T1000 (cell line): ENCODE measurements at regions not wholly inside any gene's neighbourhood (a gene's known extent, or its start where the extent isn't known, plus 50 kb on each side); places are given as distances from the start of the nearest gene placed in this dataset.

Experiments used
- DNase-seq: peaks from one replicate; lab custom pipeline; 2025; ENCODE audit warnings: mixed read lengths; lab: John Stamatoyannopoulos, UW

DNA sequence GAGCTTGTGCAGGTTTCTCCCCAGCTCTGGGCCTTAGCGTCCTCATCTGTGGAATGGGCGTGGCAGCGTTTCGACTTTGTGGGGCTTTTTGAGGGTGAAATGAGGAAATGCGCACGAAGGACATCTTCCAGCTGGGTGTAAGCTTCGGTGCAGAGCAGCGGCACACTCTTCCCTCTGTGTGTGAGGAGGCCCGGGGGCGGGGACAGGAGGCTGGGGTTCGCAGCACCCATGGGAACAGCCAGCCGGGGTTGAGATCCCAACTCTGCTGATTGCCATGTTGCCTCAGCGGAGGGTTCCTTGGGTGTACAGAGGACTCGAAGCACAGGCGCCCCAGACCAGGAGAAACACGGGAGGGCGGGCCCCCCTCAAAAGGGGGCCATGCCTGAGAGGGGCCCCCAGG is 265.6 kb downstream of the NSG2 start:
- DNase-seq: no peak

DNA sequence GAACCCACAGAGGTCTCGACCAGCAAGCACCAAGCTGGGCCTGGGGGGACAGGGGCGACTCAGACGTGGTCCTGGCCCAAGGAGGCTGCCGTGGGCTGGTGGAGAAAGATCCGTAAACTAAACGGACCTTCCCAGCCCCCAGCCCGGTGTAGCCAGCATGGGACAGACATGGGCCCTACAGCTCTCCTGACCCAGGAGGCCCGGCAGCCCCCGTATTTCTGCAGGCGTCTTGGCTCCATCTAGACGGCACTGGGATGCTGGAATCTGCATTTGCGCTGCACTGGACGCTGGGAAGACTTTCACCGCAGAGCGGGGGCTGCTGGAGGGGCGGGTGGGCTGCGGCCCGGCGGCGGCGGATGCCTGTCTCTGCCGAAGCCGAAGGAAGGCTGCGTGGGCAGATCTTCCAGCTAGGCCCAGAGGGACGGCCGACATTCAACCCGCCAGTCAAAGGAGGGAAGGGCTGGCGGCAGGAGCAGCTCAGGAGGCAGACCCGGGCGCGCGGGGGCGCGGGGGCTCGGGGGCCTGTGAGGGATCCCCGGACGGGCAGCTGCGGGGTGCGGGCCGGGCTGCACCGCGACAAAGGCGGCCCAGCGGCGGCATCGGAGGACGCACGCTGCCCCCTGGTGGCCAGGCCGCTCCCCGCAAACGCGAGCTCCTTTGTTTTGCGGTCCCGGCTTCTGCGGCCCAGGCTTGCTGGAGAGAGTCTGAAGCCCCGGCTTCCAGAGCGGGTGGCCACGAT is 266.2 kb downstream of the NSG2 start:
- peak; percentile 9 for DNase-seq

DNA sequence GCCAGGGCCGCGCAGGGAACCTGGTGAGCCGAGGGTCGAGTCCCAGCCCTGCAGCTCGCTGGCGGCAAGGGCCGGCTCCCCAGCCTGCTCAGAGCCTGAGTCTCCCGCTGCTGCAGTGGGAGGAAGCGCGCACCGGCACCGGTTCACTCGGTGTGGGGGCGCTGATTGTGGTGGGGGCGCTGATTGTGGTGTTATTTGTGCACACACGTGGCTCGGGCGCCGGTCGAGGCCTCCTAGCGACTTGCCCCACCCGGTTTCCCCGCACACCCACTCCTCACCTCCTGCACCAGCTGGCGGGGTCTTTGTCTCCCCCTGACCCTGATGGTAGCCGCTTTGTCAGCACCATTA is 266.7 kb downstream of the NSG2 start:
- DNase-seq: no peak

GRCh38 chr5:174312641-174313040 is 267.1 kb downstream of the NSG2 start:
- no peak for DNase-seq

DNA sequence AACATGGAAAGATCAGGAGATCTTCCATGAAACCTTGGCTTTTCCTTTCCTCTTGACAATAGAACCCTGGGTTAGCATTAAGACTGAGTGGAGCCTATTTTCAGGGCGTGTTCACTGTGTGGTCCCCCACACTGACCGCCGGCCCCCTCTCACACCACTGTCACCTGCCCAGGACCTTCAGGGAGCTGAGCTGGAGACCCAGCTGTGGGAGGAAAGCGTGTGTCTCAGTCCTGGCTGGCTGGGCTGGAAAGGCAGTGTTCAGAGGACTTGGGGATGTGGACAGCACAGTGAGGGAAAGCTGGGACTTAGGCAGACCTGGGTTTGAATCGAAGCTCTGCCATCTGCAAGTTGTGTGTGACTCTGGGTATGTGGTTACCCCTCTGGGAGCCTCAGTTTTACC is 268.1 kb downstream of the NSG2 start:
- DNase-seq: no peak

- no peak for DNase-seq
These were observed 268.8 kb downstream of the NSG2 start for GRCh38 chr5:174314261-174314660.

GRCh38 chr5:174315471-174315870 is 270.0 kb downstream of the NSG2 start:
- DNase-seq: no peak

GRCh38 chr5:174315871-174316270 is 270.4 kb downstream of the NSG2 start:
- no peak for DNase-seq

- no peak for DNase-seq
These were observed 270.8 kb downstream of the NSG2 start for GRCh38 chr5:174316326-174316725.

DNA sequence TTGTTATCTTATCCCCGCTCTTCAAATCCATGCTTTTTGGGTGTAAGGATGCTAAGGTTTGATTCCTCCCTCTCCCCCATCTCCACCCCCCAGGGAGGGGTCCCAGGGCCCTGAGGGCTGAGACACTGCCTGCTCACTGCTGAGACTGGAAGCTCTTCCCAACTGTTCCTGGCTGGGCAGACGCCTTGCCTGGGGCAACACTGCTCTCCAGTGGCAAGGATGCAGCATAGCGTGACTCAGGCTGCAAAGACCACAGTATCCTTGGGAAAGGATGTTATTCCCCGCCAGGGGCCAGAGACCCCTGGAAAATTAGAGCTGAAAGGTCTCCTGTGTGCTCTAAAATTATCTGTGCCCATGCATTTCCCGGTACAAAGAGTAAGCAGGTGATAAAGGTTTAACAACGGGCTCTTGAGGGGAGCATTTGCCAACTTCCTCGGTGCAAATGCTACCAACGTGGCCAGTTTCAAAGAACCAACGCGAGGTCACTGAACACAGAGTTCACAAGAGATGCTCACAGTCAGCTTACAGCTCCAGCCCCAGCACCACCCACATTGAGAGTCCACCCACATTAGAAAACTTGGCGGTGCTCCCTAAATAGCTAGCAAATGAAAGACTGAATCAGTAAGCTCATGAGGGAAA is 271.9 kb downstream of the NSG2 start:
- peak; percentile 29 for DNase-seq

GRCh38 chr5:174318578-174318977 is 273.1 kb downstream of the NSG2 start:
- no peak for DNase-seq

- no peak for DNase-seq
These were observed 274.0 kb downstream of the NSG2 start for GRCh38 chr5:174319551-174319950.

DNA sequence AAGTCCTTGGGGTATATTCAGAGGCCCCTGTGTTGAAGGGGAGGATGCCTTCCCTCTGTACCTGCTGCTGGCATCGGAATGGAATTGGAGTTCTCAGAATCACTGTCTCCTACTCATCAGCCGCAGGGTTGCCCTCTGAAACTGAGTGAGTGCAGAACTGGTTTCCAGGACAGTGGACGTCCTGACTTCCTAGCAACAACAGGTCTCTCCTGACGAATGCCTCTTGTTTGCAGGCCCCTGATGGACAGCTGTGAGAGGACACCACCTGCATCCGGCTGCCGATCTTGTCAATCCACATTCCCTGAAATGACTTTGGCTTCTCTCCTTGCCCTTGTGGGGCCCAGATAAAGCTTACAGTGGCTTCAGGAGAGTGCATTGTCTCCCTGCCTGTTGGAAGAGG is 274.5 kb downstream of the NSG2 start:
- DNase-seq: no peak

- no peak for DNase-seq
These were observed 278.4 kb downstream of the NSG2 start for GRCh38 chr5:174323878-174324281.

DNA sequence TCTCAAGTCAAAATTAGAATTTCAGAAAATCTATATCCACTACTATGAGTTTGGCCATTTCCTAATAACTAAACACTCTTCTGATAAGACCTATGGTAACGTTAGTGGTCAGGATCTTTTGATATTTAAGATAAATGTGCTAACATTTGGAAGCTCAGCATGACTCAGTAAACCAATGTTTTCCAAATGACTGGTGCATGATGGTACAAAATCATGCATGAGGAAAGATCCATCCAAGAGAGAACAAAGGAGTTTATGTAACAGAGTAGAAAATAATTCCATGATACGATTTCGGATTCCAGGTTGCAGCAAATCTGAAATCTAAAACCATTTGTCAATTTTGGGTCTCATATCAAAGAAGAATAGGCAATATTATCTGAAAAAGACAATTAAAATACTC is 279.2 kb downstream of the NSG2 start:
- no peak for DNase-seq

- DNase-seq: no peak
These were observed 279.9 kb downstream of the NSG2 start for GRCh38 chr5:174325431-174325830.

DNA sequence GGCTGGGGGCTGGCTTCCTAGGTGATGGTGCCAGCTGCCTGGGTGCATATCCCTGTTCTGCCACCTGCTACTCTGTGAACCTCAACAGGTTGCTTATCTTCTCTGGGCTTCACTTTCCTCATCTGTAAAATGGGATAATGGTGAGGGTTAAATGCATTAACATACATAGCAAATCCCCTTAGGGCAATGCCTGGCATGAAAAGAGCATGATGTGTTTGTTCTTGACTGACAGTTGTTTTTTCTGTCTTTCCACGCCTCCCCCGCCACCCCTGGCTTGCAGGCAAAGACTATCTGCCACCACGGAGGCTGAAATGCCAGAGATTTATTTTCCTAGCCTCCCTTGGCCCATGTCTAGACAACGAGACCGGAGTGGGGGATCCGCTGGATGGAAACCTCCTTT is 280.5 kb downstream of the NSG2 start:
- DNase-seq: no peak

GRCh38 chr5:174326372-174326771 is 280.9 kb downstream of the NSG2 start:
- no peak for DNase-seq

DNA sequence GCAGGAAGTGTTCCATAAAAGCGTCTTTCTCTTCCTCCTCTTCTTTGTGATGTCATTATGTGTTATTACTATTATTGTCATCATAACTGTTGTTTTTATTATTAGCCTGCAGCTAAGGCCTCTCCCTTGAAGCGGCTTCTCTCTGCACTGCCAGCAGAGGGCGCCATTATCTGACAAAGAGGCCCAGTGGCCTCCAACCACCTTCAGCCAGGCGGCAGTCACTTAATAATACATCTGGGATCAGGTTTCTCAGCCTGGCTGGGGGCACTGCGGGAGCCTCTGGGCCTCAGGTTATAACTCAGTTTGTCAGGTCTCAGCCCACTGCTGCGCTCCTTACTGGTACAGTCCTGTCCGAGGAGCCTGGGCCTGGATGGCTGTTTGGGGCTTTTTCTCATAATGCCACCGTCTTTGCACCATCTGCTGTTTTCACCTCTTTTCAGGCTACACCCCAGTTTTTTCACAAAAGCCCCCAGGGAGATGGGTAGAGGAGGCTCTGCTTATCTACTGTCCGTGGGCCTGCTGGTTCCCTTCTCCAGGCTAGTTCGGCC is 281.9 kb downstream of the NSG2 start:
- peak; percentile 75 for DNase-seq

DNA sequence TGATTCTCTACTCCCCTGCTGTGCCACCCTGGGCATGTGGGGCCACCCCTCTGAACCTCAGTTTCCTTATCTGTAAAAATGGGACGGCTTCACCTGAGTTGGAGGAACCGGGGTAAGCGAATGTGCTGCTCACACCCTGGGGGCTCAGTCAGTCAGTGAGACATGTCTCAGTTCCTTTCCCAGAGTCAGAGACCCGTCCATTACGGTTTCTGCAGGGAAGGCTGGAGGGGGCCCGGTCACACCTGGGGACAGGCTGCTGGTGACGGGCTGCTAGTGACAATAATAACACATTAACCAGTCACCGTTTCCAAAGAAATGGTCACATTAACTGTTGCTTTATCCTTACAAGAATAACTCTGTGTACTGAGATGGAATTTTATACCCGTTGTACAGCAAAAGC is 282.4 kb downstream of the NSG2 start:
- DNase-seq: no peak

DNA sequence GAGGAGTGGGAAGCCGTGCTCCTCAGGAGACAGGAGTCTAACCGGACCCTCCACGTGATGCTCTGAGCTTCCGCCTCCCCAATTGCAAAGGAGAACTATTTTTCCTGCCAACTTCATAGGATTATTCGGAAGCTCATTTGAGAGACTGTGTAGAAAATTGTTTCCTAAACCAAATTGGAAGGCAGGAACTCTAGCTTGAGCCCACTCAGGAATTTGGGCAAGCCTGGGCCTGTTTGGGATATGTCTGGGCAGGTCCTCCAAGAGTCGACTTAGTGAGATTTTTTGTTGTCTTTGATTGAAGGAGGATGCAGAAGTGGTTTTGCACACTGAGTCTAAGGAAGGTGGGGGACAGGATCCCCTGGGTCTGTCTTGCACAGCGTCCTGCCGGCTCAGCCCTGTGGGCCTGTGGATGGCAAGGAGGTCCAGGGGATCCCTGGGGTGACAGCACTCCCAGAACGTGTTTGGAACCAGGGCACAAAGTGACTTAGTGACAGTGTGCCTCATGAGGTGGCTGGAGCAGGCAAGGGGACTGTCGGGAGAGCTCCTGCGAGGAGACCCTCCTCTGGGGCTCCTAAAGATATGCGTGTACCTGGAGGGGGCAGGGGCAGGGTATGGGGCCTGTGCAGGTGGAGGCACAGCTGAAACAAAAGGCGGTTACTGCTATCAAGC is 283.3 kb downstream of the NSG2 start:
- no peak for DNase-seq

- no peak for DNase-seq
These were observed 284.2 kb downstream of the NSG2 start for GRCh38 chr5:174329738-174330137.

DNA sequence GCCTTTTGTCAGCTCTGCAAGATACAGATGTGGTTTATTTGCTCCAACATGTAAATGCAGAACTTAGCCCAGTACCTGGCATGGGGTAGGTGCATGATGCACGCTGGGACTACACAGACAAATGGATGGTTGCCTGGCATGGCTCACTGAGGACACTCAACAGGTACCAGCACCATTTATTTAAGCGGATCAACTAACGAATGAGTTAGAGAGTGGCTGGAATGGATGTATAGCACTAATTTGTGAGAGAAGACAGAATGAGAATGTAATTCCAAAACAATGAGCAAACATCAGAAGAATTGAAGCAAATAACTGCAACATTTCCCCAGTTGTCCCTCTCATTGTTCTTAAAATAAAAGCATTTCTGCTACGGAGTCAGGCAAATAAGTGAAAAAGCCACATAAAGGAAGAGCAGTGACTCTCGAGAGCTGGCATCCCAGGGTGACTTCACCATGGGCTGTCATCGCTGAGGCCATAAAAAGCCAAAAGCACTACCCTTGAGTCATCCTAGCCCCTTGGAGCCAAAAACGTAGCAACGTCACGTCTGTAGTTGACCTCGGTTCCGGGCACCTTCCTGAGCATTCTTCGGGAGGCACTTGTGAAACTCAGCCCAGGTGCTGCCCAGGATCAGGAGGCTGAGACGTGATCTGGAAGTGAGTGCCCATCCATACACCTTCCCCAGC is 290.3 kb downstream of the NSG2 start:
- DNase-seq: peak; percentile 46
